ENCODE measurements at regions not wholly inside any gene's neighbourhood (a gene's known extent, or its start where the extent isn't known, plus 50 kb on each side); places are given as distances from the start of the nearest gene placed in this dataset.

DNA sequence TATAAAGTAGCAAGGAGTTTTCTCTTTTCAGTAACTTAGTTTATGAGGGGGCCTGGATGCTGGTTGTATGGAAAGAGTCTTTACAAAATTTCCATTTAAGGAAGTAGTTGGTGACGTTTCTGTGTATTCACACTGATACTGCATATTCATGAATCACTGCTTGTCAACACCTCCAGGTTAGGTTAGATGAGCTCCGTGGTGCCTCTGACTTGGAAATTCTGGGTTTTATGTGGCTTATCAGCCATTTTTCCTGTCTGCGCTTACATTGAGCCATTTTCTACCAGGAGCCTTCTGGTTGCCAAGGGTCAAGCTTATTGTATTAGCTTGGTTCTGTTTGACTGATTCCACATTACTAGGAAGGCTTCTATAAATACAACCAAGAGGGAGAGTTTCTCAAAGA is 128.3 kb downstream of the SLC28A3 start:
- Histone ChIP-seq H3K36me3 (ENCODE audit: control insufficient read depth, insufficient read depth, low read length) (no peaks in the 10 kb centered on the region), H3K27ac (ENCODE audit: low read depth, low read length) (no peak overlapping the region), H3K9ac (ENCODE audit: low read length) (no peak overlapping the region), H3K4me1 (ENCODE audit: control insufficient read depth, insufficient read depth, low read length) (no peaks in the 10 kb centered on the region), H3K4me3 (ENCODE audit: low read length) (no peak overlapping the region), H3K27me3 (ENCODE audit: control insufficient read depth, insufficient read depth, low read length) (no peaks in the 10 kb centered on the region)

DNA sequence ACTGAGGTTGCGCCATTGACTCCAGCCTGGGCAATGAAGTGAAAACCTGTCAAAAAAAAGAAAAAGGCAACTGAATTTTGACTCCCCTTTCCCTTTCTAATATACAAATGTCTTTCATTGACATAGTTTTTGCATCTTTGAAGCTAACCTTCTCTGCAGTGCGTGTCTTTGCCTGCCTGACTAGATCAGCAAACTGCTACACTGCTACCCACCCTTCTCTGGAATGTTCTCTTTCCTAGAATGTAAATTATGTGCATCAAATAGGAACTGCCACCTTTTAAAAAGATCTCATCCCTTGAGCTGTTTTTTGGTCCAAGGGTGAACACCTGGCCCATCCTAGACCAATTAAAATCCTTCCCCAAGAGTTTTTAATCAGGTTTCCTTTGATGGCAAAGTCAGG is 127.6 kb downstream of the SLC28A3 start:
- H3K27me3 ChIP-seq (ENCODE audit: control insufficient read depth, insufficient read depth, low read length): no peaks in the 10 kb centered on the region
- no peaks in the 10 kb centered on the region for H3K36me3 ChIP-seq (ENCODE audit: control insufficient read depth, insufficient read depth, low read length)
- H3K4me3 ChIP-seq (ENCODE audit: low read length): no peak overlapping the region
- no peak overlapping the region for H3K9ac ChIP-seq (ENCODE audit: low read length)
- no peak overlapping the region for H3K27ac ChIP-seq (ENCODE audit: low read depth, low read length)
- H3K4me1 ChIP-seq (ENCODE audit: control insufficient read depth, insufficient read depth, low read length): no peaks in the 10 kb centered on the region

DNA sequence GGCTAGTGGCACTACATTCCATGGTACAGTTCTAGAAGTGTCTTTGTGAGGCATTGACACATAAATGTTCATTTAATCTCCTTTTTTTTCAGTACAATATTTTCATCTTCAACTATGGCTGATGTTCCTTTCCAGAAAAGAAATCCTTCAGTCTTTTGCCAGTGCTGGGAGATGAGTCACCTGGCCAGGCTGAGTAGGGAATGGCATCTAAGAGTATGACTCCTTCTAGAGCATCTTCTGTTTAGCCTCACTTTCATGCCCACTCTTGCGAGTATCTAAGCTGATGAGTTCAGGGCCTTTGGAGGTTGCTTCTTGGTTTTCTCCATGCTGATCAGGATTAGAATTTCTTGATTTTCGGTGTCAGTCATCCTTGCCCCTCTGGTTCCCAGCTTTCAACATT is 124.4 kb downstream of the SLC28A3 start:
- Histone ChIP-seq H3K9ac (ENCODE audit: low read length) (no peak overlapping the region), H3K4me3 (ENCODE audit: low read length) (no peak overlapping the region), H3K27ac (ENCODE audit: low read depth, low read length) (no peak overlapping the region), H3K27me3 (ENCODE audit: control insufficient read depth, insufficient read depth, low read length) (no peaks in the 10 kb centered on the region), H3K4me1 (ENCODE audit: control insufficient read depth, insufficient read depth, low read length) (no peaks in the 10 kb centered on the region), H3K36me3 (ENCODE audit: control insufficient read depth, insufficient read depth, low read length) (no peaks in the 10 kb centered on the region)

DNA sequence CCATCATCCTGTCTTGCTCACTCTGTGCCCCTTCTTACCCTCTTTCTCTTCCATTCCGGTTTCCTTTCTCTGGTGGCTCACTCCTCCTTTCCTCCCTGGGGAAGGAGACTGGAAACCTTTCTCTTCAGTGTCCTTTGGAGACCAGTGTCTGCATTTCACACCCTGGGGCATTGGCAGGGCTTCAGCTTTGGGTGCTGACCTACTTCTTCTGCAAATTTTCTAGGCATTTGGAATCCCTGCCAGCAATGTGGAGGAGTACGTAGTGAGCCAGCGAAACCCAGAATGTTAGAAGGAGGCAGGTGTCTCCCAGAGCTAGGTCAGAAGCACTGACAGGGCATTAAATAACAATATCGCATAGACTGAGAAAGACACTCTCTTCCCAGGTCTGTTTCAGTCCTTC is 122.2 kb downstream of the SLC28A3 start:
- no peak overlapping the region for H3K9ac ChIP-seq (ENCODE audit: low read length)
- no peak overlapping the region for H3K4me3 ChIP-seq (ENCODE audit: low read length)
- H3K36me3 ChIP-seq (ENCODE audit: control insufficient read depth, insufficient read depth, low read length): no peaks in the 10 kb centered on the region
- H3K27ac ChIP-seq (ENCODE audit: low read depth, low read length): no peak overlapping the region
- no peaks in the 10 kb centered on the region for H3K27me3 ChIP-seq (ENCODE audit: control insufficient read depth, insufficient read depth, low read length)
- H3K4me1 ChIP-seq (ENCODE audit: control insufficient read depth, insufficient read depth, low read length): no peaks in the 10 kb centered on the region

- Histone ChIP-seq H3K36me3 (ENCODE audit: control insufficient read depth, insufficient read depth, low read length) (no peaks in the 10 kb centered on the region), H3K4me3 (ENCODE audit: low read length) (no peak overlapping the region), H3K27ac (ENCODE audit: low read depth, low read length) (no peak overlapping the region), H3K9ac (ENCODE audit: low read length) (no peak overlapping the region), H3K4me1 (ENCODE audit: control insufficient read depth, insufficient read depth, low read length) (no peaks in the 10 kb centered on the region), H3K27me3 (ENCODE audit: control insufficient read depth, insufficient read depth, low read length) (no peaks in the 10 kb centered on the region)
Measured at GRCh38 chr9:84224246-84224645, 116.3 kb downstream of the SLC28A3 start.
